HAP-1 (cell line): ENCODE measurements at regions not wholly inside any gene's neighbourhood (a gene's known extent, or its start where the extent isn't known, plus 50 kb on each side); places are given as distances from the start of the nearest gene placed in this dataset.

Experiments used
- DNase-seq, 2 experiments: peaks; one replicate each; pipeline ENCODE4 v3.0.0-alpha.2; 2016 to 2020; ENCODE audit warnings: low spot score in 2 of 2
- H3K27me3 ChIP-seq: fragments of 250-450 bp; sonication (Bioruptor Pico); 2 replicates; pipeline ENCODE4 v1.5.1; 2020; ENCODE audit warnings: low read depth, mild to moderate bottlenecking, moderate library complexity
- H3K36me3 ChIP-seq: fragments of 250-450 bp; sonication (Bioruptor Pico); replicated peaks from 2 replicates; pipeline ENCODE4 v1.5.1; 2020; ENCODE audit warnings: mild to moderate bottlenecking
- H3K4me1 ChIP-seq: fragments of 250-450 bp; sonication (Bioruptor Pico); 2 replicates; pipeline ENCODE4 v1.5.1; 2020; ENCODE audit warnings: mild to moderate bottlenecking
- H3K4me3 ChIP-seq: fragments of 250-450 bp; sonication (Bioruptor Pico); 2 replicates; pipeline ENCODE4 v1.5.1; 2020; ENCODE audit warnings: mild to moderate bottlenecking, moderate library complexity
- H3K9me3 ChIP-seq: fragments of 250-450 bp; sonication (Bioruptor Pico); 2 replicates; pipeline ENCODE4 v1.5.1; 2020; ENCODE audit warnings: mild to moderate bottlenecking, moderate library complexity
- in situ Hi-C: fragments of 300-500 bp; cut with MboI; formaldehyde crosslinking; loops from 3 replicates; pipeline ENCODE4 v1.14.3; 2020; ENCODE audit warnings: low sequenced_read_pairs, inconsistent platforms, mixed read lengths

DNA sequence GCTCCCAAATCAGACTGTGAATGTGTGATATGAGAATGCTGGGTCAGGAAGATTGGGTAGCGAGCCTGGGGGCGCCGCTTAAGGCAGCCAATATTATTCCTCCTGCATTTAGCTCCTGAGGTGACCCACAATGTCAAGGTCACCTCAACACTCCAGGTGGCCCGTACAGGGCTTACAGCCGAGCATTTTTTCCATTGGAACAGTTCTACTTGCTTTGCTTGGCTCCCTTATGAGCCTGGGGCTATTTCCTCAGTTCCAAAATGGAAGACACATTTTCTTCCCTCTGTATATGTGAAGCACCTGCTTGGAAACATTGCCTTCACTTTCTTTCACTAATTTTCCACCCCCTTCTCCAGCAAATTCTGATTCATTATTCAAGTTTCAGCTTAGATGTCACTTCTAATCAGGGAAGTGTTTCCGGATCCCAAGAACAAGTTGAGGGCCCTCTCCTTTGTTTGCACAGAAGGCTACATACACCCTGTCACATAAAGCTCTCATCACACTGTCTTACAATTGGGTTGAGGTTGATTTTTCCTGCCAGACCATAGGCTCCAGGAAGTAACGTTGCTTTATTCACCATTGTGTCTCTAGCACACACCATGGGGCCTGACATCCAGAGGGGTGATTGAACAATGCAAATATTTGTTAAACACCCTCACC, 330.2 kb downstream of the PIK3R1 start:
- in situ Hi-C loops, result no loop called here
- Histone ChIP-seq H3K4me1 (peaks cover 10% of the 10 kb centered on the region; the same call in 1 of the 2 replicates), H3K4me3 (no peak overlapping the region), H3K27me3 (no peaks in the 10 kb centered on the region), H3K9me3 (no peaks in the 10 kb centered on the region), H3K36me3 (no peaks in the 10 kb centered on the region)
- no peak for DNase-seq

DNA sequence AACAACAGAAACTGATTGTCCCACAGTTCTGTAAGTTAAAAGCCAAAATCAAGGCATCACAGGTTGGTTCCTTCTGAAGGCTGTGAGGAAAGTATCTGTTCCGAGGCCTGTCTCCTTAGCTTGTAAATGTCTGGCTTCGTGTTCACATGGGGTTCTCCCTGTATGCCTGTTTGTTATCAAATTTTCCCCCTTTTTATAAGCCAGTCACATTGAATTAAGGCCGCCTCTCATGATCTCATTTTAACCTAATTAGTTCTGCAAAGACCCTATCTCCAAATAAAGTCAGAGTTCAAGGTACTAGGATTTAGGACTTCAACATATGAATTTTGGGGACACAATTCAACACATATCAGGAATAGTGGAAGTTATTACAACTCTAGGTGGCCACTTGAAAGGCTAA, 331.5 kb downstream of the PIK3R1 start:
- DNase-seq, result no peak
- H3K9me3 ChIP-seq, result no peaks in the 10 kb centered on the region
- H3K4me1 ChIP-seq, result peaks cover 10% of the 10 kb centered on the region; the same call in 1 of the 2 replicates
- H3K4me3 ChIP-seq, result no peak overlapping the region
- no peaks in the 10 kb centered on the region for H3K36me3 ChIP-seq
- in situ Hi-C loops, result no loop called here
- H3K27me3 ChIP-seq, result no peaks in the 10 kb centered on the region

DNA sequence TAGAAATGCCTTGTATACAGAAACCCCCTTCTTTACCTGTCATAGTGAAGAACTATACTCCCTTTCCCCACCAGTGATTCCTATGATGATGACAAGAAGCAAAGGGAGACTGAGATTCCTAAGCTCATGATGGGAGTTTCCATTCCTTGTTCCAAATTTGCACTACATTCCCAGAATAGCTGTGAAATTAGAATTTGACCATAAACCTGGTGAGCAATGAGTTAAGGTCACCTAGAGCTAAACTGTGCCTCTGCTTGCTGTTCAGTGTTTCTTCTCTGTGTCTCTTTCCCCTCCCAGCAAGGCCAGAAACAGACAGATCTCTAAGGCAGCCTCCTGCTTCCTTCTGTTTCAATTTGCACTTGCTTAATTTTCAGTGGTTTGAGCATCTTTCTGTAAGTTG, 332.1 kb downstream of the PIK3R1 start:
- peaks cover 10% of the 10 kb centered on the region; the same call in 1 of the 2 replicates for H3K4me1 ChIP-seq
- H3K36me3 ChIP-seq, result no peaks in the 10 kb centered on the region
- no peak overlapping the region for H3K4me3 ChIP-seq
- H3K27me3 ChIP-seq, result no peaks in the 10 kb centered on the region
- in situ Hi-C loops, result no loop called here
- DNase-seq, result no peak
- H3K9me3 ChIP-seq, result no peaks in the 10 kb centered on the region

DNA sequence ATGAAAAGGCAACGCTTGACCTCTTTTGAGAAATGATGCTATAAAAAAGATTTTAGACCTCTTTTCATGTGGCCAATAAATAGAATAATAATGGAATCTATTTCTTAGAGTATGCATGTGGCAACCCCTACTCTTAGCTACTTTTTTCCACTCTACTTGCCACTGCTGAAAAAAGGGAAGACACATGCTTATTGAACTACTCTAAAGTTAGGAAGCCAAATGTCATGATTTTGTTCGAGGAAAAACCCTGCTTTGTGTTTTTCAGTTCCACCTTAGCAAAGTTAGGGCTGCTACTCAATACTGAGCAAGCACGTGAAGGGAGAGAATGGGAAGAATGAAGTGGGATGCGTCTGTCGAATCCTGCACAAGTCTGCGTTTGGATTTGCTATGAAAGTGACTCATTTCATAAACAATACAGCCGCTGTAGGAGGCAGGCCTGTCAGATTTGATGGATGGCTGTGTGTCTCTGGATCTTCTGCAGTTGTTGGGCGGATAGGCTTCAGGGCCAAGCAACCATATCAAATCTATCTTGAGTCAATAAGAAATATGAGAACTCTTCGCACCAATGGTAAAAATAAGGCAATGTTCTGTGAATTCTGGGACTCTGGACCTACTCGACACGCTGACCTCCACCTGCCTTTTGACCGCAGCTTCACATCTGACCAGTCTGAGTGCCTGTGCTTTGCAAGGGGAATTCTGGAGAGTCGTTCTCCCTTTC, 333.6 kb downstream of the PIK3R1 start:
- H3K4me3 ChIP-seq, result no peak overlapping the region
- in situ Hi-C loops, result no loop called here
- no peaks in the 10 kb centered on the region for H3K9me3 ChIP-seq
- DNase-seq, result no peak
- peaks cover 7% of the 10 kb centered on the region; the same call in 1 of the 2 replicates for H3K4me1 ChIP-seq
- H3K36me3 ChIP-seq, result no peaks in the 10 kb centered on the region
- H3K27me3 ChIP-seq, result no peaks in the 10 kb centered on the region

DNA sequence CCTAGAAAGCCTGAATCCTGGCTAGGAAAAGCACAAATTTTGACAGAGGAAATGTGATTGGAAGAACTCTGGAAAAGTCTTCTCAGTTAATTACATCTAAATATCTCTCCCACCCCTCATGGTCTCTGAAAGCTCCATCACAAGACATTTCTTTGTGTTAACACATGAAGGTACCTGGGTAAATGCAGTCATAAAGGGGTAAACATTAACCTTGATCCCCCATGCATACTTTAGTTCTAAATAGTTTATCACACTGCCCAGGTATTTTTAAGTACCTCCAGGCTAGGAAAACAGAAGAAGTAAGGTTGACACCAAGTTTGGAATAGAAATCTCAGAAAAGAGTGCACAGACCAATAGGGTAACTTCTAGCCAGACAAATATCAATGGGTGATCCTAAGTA, 334.5 kb downstream of the PIK3R1 start:
- Histone ChIP-seq H3K27me3 (no peaks in the 10 kb centered on the region), H3K4me1 (no peaks in the 10 kb centered on the region; the same call in 1 of the 2 replicates), H3K9me3 (no peaks in the 10 kb centered on the region), H3K4me3 (no peak overlapping the region), H3K36me3 (no peaks in the 10 kb centered on the region)
- in situ Hi-C loops, result no loop called here
- no peak for DNase-seq

DNA sequence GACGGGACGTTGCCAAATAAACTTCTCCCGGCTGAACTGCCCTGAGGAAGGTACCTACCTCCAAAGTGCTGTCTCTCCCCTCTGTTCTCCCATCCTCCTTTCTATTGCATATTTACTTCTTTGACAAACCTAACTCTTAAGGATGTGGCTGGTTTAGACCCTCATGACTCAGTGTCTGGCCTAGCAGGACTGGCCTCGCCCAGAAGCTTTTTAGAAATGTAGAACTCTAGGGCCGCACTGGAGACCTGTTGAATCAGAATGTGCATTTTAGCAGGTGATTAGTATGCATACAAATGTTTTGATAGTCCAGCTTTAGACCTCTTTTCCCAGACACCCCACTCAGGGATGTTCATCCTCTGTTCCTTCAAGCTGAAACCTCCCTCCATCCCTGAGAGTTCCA, 335.9 kb downstream of the PIK3R1 start:
- in situ Hi-C loops, result no loop called here
- no peaks in the 10 kb centered on the region for H3K9me3 ChIP-seq
- H3K27me3 ChIP-seq, result no peaks in the 10 kb centered on the region
- H3K4me3 ChIP-seq, result no peak overlapping the region
- no peak for DNase-seq
- H3K36me3 ChIP-seq, result no peaks in the 10 kb centered on the region
- H3K4me1 ChIP-seq, result no peaks in the 10 kb centered on the region

DNA sequence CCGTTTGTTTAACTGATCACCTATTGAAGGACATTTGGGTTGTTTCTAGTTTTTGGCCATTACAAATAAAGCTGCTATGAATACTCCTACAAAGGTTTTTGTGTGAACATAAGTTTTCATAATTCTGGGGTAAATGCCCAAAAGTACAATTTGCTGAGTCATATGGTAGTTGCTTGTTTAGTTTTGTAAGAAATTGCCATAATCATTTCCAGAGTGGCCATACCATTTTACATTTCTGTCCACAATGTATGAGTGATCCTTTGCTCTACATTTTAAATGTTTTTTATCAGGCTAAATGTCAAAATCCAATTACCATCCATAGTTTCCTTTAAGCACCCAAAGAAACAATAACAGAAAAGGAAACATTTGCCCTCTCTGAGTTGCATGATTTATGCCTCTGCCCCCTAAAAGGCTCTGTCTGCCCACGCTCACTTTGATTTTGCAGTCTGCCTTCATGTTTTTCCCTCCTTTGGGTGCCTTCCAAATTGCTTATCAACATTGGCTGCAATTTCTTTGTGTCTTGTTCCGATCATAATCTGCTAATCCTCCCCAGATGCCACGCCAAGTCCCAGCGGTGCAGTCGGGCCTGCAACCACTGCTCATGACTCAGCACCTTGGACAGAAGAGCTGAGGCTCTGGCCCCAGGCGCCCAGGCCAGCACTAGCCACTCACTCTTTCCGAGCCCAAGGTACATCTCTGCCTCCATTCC, 339.2 kb downstream of the PIK3R1 start:
- in situ Hi-C loops, result no loop called here
- no peaks in the 10 kb centered on the region for H3K9me3 ChIP-seq
- H3K4me1 ChIP-seq, result no peaks in the 10 kb centered on the region
- no peaks in the 10 kb centered on the region for H3K27me3 ChIP-seq
- DNase-seq, result peak; percentile 12 to 60
- no peaks in the 10 kb centered on the region for H3K36me3 ChIP-seq
- H3K4me3 ChIP-seq, result no peak overlapping the region

DNA sequence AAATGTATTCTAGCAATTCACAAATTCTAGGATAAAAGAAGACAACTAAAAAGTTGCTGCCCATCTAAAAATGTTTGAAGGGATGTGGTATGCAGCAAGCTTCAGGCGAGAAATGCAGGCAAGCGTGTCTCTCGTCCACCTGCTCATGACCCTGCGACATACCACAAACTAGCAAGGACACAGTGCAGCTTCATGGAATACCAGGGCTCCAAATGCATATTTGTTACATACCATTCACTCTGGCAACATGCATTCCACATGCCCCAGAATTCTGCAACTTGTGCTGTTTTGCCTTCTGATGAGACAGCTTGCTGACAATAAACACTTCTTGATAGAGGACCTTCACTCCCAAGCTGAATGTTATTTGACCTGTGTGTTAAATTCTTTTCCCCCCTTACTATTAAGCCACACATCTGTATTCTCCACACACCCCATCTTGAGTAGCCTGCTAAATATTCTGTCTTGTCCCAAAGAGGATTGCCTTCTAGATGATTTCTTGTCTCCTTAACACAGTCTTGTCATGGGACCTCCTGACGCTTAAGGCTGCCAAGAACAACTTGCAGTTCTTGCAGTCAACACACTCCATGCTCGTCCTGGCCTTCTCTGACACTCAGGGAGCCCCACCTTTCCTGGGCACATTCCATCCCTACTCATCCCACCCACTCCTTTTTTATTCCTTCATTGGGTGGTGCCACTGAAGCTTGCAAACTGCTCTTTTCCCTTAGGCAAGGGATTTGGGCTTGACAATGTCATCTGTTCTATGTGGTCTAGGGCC, 340.5 kb downstream of the PIK3R1 start:
- H3K4me3 ChIP-seq, result no peak overlapping the region
- DNase-seq, result no peak
- H3K9me3 ChIP-seq, result no peaks in the 10 kb centered on the region
- no peaks in the 10 kb centered on the region for H3K36me3 ChIP-seq
- no peaks in the 10 kb centered on the region for H3K27me3 ChIP-seq
- H3K4me1 ChIP-seq, result no peaks in the 10 kb centered on the region
- in situ Hi-C loops, result no loop called here

DNA sequence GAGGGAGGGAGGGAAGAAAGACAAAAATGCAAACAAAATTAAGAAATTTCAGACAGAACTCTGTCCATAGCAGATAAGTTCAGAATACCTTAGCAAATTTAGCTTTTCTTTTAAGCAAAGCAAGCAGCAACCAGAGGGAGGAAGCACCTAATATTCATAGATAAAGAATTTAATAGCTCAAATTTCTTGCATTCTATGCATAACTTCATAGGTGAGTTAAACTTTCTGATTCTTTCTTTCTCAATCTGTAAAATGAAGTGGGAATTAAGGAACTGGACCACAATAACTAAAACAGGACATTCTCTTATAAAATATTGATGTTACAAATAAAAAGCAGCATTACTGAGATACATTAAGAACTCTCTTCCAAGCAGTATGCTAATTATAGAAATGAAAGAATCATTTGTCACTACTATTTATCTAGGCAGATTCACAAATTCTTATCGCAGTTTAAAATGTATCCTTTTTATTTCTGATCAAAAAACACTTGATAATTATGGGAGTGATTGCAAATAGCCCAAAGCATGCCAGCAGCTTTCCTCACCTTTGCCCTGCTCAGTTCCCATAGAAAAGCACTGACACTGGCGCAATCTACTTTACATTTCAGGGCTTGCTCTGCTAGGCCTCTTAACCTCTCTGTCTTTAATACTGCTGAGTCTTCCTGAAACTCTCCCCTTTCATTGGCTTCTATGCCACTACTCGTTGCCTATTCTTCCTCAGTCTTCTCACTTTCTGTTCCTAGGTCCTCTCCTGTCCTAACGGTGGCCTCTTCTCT, 341.8 kb downstream of the PIK3R1 start:
- Histone ChIP-seq H3K4me3 (no peak overlapping the region), H3K4me1 (no peaks in the 10 kb centered on the region), H3K36me3 (no peaks in the 10 kb centered on the region), H3K27me3 (no peaks in the 10 kb centered on the region), H3K9me3 (no peaks in the 10 kb centered on the region)
- in situ Hi-C loops, result no loop called here
- DNase-seq, result no peak

DNA sequence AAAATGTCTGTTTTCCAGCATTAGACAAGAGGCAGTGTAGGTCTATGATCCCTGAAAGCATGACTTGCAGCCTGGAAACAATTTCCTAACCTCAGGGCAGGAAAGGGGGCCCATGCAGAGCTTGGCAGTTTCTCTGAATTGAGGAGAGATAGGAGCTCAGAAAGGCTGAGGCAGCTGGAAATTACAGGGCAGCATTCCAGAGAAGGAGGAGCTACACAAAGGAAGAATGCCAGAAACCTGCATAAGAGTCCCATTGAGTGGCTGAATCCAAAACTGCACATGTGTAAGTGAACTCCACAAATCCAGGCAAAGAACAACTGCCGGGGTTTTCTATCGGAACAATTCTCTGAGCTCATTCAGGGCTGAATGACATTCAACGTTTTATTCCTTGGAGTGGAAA, 346.8 kb downstream of the PIK3R1 start:
- H3K27me3 ChIP-seq, result no peaks in the 10 kb centered on the region
- peak in 1 of 2 experiments; percentile 29 for DNase-seq
- H3K4me3 ChIP-seq, result no peak overlapping the region
- no peaks in the 10 kb centered on the region for H3K4me1 ChIP-seq
- in situ Hi-C loops, result no loop called here
- no peaks in the 10 kb centered on the region for H3K9me3 ChIP-seq
- H3K36me3 ChIP-seq, result no peaks in the 10 kb centered on the region

DNA sequence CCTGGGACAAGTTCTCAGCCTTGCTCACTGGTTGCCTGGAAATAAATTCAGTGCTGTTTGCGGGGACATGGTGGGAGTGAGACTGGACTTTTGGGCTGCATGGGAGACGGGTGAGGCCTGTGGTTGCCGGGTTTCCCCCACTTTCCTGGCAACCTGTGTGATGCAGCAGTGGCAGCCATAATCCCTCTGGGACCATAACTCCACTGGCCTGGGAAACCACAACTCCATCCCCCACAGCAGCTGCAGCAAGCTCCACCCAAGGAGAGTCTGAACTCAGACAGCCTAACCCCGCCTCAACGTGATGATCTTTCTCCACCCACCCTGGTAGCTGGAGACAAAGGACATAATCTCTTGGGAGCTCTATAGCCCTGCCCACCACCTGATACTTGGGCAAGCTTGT, 349.9 kb downstream of the PIK3R1 start:
- H3K4me3 ChIP-seq, result no peak overlapping the region
- in situ Hi-C loops, result no loop called here
- no peaks in the 10 kb centered on the region for H3K27me3 ChIP-seq
- DNase-seq, result peak; percentile 31 to 65
- no peaks in the 10 kb centered on the region for H3K4me1 ChIP-seq
- H3K9me3 ChIP-seq, result no peaks in the 10 kb centered on the region
- no peaks in the 10 kb centered on the region for H3K36me3 ChIP-seq

DNA sequence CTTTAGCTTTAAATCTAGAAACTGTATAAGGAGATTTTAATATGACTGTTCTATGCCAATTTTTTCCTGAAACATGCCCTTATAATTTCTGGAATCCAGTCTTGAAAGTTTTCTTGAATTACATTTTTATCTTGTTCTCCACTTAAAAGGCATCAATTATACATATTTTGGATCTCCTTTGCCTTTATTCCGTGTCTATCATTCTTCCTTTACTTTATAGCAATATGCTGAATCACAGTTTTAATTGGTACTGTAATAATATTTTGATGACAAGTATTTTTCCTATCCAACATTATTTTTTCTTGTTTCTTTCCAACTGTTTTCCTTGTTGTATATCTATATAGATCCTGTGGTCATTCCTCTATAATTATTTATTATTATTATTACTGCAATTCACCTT, 361.2 kb downstream of the PIK3R1 start:
- DNase-seq, result no peak
- Histone ChIP-seq H3K36me3 (no peaks in the 10 kb centered on the region), H3K4me3 (no peak overlapping the region), H3K27me3 (no peaks in the 10 kb centered on the region), H3K4me1 (no peaks in the 10 kb centered on the region), H3K9me3 (no peaks in the 10 kb centered on the region)
- in situ Hi-C loops, result no loop called here

DNA sequence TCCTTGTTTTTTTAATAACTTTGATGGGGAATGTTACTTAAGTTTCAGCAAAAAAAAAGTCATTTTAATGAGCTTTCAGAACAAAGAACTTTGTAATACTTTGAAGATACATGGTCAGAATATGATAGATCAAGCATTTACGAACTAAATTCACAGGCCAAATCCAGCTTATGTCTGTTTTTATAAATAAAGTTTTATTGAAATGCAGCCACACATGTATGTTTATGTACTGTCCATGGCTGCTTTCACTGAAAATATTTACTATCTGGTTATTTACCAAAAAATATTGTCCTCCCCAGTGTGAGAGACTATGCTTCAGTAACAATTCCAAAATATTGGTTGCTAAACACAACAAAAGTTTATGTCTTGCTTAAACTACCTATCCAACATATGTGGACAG, 366.7 kb downstream of the PIK3R1 start:
- Histone ChIP-seq H3K4me1 (no peaks in the 10 kb centered on the region), H3K4me3 (no peak overlapping the region), H3K27me3 (no peaks in the 10 kb centered on the region), H3K9me3 (no peaks in the 10 kb centered on the region), H3K36me3 (no peaks in the 10 kb centered on the region)
- DNase-seq, result no peak
- in situ Hi-C loops, result no loop called here
